C4-2B (cell line): ENCODE measurements at regions not wholly inside any gene's neighbourhood (a gene's known extent, or its start where the extent isn't known, plus 50 kb on each side); places are given as distances from the start of the nearest gene placed in this dataset.

Experiments used
- CTCF ChIP-seq: fragments of 450-650 bp; conservative IDR thresholded peaks from 2 replicates; pipeline ENCODE4 v1.5.1; 2017; ENCODE audit warnings: mild to moderate bottlenecking
- ZFX ChIP-seq: fragments of 450-650 bp; IDR thresholded peaks from 2 replicates; pipeline ENCODE4 v1.6.1; 2017

GRCh38 chr2:234788841-234789240 is 163.0 kb upstream of the SH3BP4 start:
- TF ChIP-seq CTCF (no peak), ZFX (no peak)
